Iris pigment epithelial cell (primary cell): ENCODE measurements at regions not wholly inside any gene's neighbourhood (a gene's known extent, or its start where the extent isn't known, plus 50 kb on each side); places are given as distances from the start of the nearest gene placed in this dataset.

ENCODE experiments used
- DNase-seq: peaks from one replicate; pipeline ENCODE4 v3.0.0-alpha.2; 2011; ENCODE audit warnings: low read depth

DNA sequence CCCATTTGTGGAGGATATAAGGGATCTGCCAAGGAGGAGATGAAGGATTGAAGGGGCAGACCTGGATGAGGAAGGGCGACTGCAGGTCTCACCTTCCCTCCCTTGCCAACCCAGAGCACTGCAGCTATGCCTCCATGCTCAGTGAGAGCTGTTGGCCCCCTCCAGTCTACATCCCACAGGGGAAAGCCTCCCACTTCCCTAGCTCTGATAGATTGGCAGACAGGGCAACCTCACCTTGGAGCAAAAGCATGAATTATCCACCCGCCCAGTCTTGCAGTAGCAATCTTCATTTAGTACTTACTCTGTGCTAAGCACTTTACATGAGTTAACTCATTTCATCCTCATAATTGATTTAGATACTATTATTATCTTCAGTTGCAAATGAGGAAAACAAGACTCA lies 70.4 kb upstream of the SMNDC1 start:
- no peak for DNase-seq

DNA sequence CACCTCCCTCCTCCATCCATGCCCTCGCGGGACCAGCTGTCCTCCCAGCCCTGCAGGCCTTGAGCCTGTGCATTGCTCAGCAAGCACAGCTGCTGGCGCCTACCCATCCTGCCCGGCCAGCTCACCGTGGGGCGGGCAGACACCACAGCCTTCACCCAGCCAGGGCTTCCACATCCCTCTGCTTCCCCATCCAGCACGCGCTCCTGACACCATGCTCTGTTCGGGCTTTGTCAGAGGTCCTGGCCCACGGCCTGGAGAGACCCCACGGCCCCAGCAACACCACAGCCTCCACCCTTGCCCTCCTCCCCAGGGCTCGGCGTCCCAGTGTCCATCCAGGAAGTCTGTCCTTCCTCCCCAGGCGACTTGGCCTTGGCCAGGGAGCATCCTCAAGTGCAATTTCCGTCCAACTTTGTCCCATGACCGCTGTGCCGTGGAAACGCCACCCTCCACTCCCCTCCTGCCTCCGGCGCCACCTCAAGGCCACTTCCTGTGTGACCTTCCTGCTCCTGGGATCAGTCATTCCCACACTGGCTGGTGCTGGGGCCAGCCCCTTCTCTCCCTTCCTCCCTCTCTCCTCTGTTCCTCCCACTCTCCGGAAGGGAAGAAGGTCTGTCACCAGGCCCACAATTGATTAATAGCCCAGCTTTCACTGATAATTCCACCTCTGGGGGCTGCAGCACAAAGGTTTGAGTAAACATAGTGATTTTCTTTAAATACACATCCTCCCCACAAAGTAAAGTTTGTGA lies 71.5 kb upstream of the SMNDC1 start:
- DNase-seq: no peak

DNA sequence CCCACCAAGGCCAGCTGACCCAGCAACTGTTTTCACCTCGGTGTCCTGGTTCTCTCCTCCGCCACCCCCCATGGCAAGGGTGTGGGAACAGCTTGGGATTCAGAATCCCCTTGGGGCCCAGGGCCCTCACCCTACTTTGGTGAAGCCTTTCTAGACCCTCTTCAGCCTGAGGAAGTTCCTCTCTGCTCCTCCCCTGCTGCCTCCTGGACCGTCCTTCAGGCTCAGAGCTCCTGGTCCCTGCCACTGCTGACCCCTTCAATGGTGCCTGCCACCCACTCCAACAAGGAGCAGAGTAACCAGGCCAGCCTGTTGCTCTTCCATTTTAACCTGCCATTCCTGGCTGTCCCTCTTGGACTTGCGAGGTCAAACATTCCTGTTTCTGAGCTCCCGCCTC lies 72.0 kb upstream of the SMNDC1 start:
- DNase-seq: no peak

DNA sequence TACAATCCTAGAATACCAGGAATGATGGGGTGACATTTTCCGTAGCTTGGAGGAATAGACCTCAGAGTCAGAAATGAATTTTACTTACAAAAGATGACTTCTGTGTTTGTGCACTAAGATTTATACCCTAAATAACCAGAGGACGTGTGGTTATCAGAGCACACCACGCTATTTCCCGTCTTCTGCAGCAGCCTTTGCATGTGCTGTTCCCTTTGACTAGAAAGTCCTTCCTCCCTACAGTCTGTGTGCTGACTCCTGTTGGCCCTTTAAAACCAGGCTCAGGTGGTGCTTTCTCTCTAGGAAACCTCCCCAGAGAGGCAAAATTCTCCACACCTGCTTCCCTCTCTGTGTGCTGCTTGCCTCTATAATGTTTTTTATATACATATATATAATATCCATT lies 73.3 kb upstream of the SMNDC1 start:
- no peak for DNase-seq

DNA sequence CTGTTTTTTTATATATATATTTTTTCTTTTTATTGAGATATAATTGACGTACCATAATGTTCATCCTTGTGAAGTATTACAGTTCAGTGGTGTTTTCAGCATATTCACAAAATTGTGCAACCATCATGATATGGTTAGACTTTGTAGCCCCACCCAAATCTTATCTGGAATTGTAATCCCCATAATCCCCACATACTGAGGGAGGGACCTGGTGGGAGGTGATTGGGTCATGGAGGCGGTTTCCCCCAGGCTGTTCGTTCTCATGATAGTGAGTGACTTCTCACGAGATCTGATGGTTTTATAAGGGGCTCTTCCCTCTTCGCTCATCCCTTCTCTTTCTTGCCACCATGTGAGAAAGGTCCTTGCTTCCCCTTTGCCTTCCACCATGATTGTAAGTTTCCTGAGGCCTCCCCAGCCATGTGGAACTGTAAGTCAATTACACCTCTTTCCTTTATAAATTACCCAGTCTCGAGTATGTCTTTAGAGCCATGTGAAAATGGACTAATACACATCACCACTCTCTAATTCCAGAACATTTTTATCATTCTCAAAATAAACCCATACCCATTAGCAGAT lies 73.9 kb upstream of the SMNDC1 start:
- no peak for DNase-seq

DNA sequence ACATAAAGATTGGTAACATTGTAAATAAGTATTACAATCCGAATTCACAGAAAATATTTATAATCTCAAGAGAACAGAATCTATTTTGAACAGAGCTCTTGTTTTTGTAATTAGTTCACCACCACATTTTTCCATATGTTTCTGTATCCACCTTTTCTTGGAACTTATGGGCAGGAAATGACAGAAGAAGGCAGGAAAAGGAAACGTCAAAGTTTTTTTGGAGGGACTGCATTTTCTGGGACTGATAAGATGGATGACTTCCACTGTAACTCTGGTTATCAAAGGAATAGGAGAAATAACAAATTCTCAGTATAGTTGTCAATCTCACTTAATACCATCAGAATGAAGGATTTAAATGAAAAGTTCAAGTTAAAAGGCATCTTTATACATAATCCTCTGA lies 75.1 kb upstream of the SMNDC1 start:
- no peak for DNase-seq

DNA sequence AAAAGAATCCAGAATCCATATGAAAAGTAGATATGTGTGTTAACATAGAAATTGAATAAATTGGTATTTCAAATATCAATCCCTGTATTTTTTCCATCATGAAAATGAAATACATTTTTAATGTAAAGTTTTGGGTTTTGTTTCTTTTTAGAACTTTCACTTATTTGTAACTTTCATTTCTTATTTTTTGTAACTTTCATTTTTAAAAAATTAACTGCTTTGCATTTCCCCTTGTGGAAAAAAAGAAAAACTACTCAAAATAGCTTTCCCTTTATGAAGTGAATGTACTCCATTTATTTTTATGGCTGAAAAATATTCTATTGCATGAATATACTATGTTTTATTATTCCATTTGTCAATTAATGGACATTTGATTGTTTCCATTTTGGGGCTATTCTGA lies 75.6 kb upstream of the SMNDC1 start:
- no peak for DNase-seq

DNA sequence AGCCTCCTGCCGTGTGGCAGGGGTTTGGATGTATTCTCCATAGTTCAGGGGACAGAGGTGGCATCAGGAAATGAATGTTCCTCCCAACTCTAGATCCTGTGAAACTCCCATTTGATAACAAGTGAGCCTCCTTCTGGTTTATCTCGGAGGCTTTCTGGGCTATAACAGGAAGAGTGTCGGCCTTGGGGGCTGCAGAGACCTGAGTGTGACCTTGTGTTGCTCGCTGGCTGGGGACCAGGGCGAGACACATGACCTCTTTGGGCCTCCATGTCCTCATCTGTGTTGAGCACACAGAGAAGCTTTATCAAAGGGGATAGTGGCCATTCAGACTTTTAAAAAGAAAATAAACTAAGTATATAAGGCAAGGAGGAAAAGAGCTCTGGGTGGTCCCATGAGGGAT lies 78.0 kb upstream of the SMNDC1 start:
- DNase-seq: no peak

DNA sequence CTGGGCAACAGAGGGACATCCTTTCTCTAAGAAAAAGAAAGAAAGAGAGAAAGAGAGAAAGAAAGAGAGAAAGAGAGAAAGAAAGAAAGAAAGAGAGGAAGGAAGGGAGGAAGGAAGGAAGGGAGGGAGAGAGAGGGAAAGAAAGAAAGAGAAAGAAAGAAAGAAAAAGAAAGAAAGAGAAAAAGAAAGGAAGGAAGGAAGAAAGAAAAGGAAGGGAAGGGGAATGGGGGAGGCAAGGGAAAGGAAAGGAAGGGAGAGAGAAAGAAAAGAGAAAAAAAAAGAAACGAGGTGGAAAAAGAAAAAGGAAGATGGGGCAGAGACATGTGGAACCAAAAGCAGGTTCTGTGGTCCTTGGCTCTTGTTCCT lies 82.9 kb upstream of the SMNDC1 start:
- DNase-seq: no peak

DNA sequence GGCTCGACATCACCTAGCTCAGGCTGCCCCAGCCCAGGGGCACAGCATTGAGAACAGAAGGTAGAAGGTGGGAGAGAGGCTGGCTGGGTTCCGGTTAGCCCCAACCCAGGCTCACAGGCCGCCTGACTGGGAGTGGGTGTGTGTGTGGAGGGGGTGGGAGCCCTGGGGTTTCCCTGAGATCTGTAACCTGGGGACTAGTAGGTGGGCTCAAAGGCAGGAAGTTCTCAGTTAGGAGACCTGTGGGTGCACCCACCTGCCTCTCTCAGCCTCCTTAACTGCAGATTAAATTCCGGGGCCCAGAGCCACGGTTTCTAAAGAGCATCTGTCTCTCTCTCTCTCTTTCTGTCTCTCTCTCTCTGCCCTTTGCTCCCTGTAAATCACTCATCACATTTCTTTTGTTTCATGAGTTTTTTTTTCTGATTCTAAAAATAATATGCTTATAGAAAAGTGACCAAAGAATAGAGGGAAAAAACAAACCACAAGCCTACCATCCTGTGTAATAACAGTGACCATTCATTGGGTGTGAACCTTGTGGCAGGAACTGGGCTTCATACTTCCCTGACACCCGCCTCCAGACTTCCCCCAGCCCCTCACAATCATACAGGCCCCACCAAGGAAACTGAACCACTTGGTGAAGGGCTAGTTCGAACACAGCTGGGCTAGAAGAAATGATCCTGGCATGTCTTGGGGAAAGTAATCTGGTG lies 83.4 kb upstream of the SMNDC1 start:
- DNase-seq: no peak

DNA sequence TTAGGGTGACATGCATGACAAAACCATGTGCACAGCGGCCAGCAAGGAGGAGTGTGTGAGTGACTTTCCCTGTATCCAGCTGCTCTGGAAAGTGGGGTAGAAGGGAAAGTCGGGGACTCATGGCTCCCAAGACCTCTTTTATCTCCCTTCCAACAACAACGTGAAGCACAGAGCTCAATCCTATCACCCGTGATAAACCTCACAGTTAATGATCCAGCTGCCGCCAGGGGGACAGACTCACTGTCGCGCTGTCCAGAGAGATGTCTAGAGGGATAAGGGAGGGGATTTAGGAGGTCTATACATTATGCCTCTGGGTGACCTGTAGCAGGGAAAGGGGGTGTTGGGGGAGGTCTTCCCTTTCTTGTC lies 84.0 kb upstream of the SMNDC1 start:
- no peak for DNase-seq

DNA sequence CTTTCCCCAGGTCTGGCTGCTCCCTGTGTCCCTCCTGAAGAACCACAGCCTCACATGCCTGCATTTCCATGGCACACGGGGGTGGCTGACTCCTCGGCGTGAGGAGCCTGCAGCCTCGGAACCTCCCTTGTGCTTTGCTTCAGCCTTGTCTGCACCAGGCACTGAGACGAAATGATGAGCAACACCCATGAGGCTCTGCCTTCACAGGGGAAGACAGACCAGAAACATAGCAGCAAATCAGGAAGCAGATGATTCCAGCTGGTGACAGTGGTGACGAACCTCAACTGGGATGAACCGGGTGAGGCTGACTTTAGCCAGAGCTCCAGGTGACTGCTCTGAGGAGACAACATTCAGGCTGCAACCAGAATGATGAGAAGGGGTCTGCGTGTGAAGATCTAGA lies 84.5 kb upstream of the SMNDC1 start:
- no peak for DNase-seq

DNA sequence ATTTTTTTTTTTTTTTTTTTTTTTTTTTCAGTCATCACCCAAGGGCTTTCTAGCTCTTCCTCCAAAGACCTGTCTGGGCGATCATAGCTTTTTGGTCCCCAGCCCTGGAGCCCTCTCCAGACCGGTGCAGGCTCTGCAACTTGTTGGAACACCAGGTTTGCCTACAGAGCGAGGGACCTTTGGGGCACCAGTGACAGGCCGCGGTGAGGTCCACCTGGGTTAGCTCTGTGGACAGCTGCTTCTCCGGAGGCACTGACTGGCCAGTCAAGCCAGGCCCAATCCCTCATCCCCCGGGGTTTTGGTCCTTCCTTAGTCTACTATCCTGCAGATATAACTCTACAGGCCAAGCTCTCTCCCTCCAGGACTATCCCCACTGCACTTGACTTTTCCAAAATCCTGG lies 86.8 kb upstream of the SMNDC1 start:
- DNase-seq: no peak

DNA sequence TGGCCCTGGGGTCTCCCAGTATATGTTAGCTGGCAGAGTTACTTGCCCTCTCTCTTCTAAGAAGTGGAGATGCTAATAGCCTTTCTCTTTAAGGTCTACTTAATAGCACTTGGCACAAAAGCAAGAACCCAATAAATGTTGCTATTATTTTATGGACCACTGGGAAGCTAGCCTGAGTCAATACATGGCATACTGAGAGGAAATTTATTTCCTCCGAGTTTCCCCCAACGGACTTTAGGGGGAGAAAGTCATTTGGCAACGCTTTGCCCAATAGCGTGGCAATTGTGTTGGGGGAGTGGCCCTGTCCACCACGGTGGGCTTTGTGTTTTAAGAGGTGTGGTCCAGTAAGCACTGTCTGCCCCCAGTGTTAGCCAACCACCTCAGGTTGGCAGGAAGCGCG lies 87.4 kb upstream of the SMNDC1 start:
- DNase-seq: no peak

DNA sequence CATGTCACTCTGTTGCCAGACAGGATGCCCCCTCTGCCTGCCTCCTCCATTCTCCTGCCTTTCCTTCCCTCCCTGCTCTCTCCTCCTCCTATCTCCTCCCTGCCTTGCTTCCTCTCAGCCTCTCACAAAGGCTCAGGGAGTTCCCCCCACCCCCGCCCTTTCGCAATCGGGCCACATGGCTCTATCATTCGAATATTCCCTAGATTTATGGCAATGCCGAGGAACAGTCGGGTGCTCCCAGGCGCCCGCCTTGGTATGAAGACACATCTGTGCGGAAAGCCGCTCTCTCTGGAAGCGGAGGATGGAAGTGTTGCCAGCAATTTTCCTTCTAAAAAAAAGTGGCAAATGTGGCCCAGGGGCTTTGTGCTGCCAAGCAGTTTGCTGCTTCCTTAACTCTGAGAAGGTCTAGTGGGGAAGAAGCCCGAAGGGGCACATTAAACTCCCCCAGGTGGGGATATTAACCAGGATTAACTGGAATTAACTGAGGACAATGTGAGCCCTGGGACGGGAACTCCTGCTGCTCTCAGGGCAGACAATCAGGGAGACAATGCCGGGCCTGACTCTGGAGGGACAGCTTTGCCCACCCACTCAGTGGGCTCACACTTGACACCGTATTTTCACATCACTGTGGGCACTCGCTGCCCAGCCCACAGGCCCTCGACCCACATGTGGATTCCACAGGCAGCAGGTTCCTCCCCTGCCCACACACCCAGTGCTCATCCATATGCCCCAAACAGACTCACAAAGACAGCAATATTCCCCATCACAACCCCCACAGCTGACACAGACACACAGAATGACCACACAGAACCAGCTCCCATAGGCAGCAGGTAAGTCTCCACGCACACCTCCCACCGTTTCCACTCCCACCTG lies 88.4 kb upstream of the SMNDC1 start:
- peak; percentile 76 for DNase-seq

DNA sequence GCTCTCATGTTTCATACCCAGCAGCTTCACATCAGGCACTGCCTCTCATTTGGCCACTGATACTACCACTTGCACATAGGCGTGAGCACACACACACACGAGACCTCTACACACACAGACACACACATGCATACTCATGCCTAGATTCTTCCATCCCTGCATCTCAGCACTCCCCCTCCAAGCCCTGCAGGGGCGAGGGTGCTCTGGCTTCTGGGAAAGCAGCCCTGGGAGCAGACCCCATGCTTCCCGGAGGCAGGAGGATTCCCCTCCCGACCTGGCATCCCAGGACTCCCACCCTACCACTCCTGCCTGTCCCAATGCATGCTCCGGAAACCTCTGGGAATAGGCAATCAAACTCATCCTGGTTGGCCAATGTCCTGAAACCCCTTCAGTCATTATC lies 89.1 kb upstream of the SMNDC1 start:
- no peak for DNase-seq

DNA sequence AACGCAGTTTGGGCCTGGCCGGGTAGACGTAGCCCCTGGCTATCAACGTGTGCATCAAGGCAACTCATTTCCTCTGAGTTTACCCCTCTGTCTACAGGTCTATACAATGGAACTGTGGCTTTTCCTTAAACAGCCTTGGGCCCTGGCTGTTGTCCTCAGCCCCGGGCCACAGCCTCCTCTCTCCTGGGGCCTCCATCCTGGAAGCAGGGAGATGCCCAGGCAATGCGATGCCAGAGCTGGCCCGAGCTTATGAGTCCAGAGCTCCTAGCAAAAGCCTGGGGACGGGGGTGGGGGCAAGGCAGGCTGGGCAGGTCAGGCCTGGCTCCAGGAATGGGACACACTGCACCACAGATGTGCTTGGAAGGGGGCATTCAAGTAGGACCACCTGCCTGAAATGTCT lies 89.6 kb upstream of the SMNDC1 start:
- no peak for DNase-seq

DNA sequence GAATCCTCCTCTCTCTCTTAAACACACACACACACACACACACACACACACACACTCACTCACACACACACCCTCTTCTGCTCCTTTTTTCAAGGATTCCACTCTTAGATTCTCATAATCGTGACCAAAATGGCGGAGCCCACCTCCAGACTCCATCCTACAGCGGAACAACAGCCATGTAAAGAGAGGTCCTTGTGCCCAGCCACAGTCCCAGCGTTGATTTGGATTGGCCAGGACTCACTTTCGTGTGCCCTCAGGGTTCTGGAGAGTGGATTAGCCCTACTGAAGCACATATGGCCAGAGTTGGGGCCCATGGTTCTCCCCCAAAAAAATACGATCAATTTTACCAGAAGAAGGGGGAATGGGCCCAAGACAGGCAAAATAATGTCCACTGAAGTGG lies 90.2 kb upstream of the SMNDC1 start:
- no peak for DNase-seq

DNA sequence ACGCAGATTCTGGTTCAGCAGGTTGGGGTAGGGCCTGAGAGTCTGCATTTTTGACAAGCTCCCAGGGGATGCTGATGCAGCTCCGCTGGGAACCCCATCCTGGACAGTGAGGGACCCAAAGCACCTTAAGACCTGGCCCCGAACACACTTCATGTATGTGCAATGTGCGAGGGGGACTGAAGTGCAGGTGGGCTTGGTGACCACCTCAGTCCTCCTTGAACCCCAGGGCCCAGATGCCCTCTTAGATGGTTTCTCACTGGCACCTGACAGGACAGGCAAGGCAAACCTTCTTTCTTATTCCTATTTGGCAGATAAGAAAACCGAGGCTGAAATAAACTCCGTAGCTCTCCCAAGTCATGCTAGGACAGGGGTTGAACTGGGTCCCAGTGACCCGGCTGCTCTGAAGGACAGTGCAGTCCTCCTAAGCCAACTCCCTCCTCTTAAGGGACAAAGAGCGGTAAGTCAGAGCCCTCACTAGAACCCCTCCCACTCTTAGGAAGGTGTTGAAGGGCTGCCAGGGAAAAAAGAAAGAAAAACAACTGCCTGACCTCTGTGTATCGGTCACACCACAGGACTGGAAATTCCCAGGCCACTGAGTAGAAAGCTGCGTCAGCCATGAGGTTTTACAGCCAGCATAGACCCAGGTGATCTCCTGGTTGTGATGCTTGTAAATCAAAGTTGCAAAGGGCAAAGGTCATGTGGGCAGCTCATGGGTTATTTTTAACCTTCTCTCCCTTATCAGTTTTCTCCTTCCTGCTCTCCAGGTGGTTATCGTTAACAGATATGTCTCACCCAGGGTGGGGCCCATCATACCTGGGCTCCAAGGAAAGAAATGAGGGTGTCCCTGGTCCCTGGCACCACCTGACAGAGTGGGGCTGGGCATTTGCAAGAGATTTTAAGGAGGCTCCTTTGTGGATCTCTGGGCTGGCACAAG lies 90.9 kb upstream of the SMNDC1 start:
- peak; percentile 100 for DNase-seq

DNA sequence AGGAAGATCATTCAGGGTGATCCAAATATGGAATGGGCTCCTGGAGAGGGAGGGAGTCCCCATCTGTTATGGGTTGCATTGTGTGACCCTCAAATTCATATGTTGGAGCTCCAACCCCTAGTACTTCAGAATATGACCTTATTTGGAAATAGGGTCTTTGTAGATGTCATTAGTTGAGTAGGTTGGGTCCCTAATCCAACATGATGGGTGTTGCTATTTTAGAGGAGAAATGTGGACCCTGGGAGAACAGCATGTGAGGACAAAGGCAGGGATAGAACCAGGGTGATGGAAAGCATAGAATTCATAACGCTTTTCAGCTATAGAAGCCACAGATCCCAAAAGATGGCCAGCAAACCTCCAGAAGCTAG lies 91.5 kb upstream of the SMNDC1 start:
- no peak for DNase-seq

DNA sequence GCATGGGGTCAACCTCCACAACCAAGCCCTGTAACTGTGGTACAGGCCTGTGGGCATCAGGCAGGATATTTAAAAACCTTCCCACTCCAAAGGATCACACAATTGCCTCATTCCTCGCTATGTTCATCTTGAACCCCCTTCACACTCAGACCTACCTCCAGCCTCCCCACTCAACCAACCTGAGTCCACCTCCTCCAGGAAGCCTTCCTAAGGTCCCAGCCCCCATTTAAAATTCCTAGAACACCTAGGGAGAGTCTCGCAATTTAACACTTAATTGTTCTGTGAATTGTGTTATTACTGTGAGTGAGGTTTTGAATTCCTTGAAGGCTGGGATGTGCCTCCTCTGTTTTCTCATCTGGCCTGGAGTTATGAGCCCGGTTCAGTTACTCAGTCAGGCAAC lies 93.1 kb upstream of the SMNDC1 start:
- no peak for DNase-seq
